ENCODE measurements at regions not wholly inside any gene's neighbourhood (a gene's known extent, or its start where the extent isn't known, plus 50 kb on each side); places are given as distances from the start of the nearest gene placed in this dataset.
A peak's percentile ranks its signal among the peaks of the same experiment; 100 is the strongest.

DNA sequence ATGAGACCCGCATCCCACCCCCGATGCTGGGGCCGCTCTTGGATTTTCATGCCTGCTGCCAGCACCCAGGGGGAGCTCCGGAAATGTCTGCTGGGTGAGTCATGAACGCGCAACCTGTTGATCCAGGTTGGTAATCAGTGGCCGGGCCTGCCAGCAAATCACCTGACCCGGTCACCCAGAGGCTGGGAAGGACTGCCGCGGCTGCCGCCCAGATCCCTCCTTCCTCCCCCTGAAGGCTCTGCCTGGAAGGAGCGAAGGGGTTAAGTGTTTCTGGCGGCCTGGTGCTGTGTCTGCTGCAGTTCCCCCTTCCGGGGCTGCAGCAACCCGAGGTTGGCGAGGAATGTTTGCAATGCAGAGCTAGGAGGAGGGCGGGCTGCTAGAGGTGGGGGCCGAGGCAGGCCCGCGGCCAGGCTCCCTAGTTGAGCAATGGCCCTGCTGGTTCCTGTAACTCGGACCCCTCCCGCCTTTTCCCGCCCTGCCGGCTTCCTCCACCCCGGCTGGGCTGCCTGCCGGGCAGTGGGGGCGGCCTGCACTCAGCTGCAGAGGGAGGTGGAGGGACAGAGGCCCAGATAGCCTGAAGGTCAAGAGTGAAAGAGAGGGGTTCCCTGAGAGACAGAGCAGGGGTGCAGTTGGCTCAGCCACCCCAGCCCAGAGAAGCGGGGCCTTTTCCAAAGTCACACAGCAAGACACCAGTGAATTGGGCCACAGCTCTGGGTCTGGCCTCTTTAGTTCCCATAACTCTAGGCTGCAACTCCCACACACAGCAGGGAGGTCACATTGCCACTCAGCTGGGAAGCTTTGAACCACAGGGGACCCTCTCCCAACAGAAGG, 156.3 kb upstream of the IER5L start (continued):
- TF ChIP-seq, protein P1, sequence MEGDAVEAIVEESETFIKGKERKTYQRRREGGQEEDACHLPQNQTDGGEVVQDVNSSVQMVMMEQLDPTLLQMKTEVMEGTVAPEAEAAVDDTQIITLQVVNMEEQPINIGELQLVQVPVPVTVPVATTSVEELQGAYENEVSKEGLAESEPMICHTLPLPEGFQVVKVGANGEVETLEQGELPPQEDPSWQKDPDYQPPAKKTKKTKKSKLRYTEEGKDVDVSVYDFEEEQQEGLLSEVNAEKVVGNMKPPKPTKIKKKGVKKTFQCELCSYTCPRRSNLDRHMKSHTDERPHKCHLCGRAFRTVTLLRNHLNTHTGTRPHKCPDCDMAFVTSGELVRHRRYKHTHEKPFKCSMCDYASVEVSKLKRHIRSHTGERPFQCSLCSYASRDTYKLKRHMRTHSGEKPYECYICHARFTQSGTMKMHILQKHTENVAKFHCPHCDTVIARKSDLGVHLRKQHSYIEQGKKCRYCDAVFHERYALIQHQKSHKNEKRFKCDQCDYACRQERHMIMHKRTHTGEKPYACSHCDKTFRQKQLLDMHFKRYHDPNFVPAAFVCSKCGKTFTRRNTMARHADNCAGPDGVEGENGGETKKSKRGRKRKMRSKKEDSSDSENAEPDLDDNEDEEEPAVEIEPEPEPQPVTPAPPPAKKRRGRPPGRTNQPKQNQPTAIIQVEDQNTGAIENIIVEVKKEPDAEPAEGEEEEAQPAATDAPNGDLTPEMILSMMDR (IDR thresholded peaks at IDR 0.05 in 2 of 3, conservative IDR thresholded peaks at IDR 0.05 in 1 of 3; ENCODE audit: borderline replicate concordance in 1 of 3, insufficient read depth in 1 of 3, low read depth in 2 of 3, low read length in 2 of 3) = no peak
- TF ChIP-seq ZFX (IDR thresholded peaks at IDR 0.05) = peak; percentile 39; the same call in 1 of the 2 replicates
- TF ChIP-seq RAD21 (IDR thresholded peaks at IDR 0.05; ENCODE audit: low read depth) = no peak

DNA sequence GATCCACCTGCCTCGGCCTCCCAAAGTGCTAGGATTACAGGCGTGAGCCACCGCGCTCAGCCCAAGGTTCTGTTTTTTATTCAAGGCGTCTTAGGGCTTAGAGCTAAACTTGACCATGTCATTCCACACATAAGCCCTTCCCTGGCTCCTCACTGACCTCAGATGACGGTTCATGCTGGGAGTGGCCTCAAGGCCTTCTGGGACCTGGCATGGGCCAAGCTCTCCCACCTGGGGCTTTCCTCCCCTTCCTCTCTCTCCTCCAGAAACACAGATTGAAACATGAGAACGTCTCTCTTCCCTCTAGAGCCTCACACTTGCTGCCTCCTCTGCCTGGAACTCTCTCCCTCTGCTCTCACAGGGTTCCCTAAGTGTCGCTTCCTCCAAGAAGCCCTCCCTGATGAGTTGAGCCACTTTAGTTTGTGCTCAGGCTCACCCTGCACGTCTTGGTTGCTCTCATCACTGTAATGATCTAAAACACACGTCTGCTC, 155.6 kb upstream of the IER5L start:
- peak overlapping the region; percentile 100 for H3K27ac ChIP-seq (ENCODE audit: low read depth, low read length)
- H3K36me3 ChIP-seq (ENCODE audit: control insufficient read depth in 1 of 2, insufficient read depth in 2 of 2, low read length in 2 of 2) = no peaks in the 10 kb centered on the region
- TSS peak; percentile 55 for BruUV-seq (replicated peaks)
- peak overlapping the region; percentile 89 for H3K4me2 ChIP-seq (ENCODE audit: low read length)
- ChIA-PET CTCF (interaction anchor here (1.0 kb wide), 1 partner anchor 202 kb away, joined by 3 read pairs; no protein-coding TSS in a partner anchor), RAD21 (ENCODE audit: low non-redundant PET in 1 of 2, low total read pairs in 2 of 2, uncharacterized antibody in 2 of 2, unreplicated experiment in 2 of 2) (interaction anchor here in 1 of 2 experiments (0.6 to 1.1 kb wide), 3 partner anchors 75 to 193 kb away, joined by 3 to 5 read pairs (median 4); no protein-coding TSS in a partner anchor), POLR2A (interaction anchor here (1.0 to 3.6 kb wide), 14 partner anchors 8 to 275 kb away, joined by 3 to 28 read pairs (median 4); partner anchors contain the start of gene IER5L)
- TF ChIP-seq, protein P1 (IDR thresholded peaks at IDR 0.05 in 2 of 3, conservative IDR thresholded peaks at IDR 0.05 in 1 of 3; ENCODE audit: borderline replicate concordance in 1 of 3, insufficient read depth in 1 of 3, low read depth in 2 of 3, low read length in 2 of 3) = no peak
- peak; percentile 9 for TF ChIP-seq POLR2A (IDR thresholded peaks at IDR 0.05; ENCODE audit: borderline replicate concordance, extremely low read depth, insufficient read depth, insufficient read length)
- no peaks in the 10 kb centered on the region for H4K20me1 ChIP-seq (ENCODE audit: insufficient read depth)
- ATAC-seq (peak; percentile 48), DNase-seq (ENCODE audit: low read depth, low spot score) (peak; percentile 51)
- no peaks in the 10 kb centered on the region for H3K79me2 ChIP-seq (ENCODE audit: insufficient read depth, low read length)
- no peaks in the 10 kb centered on the region for H3K27me3 ChIP-seq (ENCODE audit: insufficient read depth, low read length)
- peak overlapping the region; percentile 44 to 52 for H3K4me3 ChIP-seq (replicated peaks in 1 of 2; ENCODE audit: low read depth in 1 of 2, low read length in 2 of 2)
- peaks cover 50 to 63% of the 10 kb centered on the region in 2 experiments for H3K4me1 ChIP-seq (ENCODE audit: control insufficient read depth in 1 of 2, insufficient read depth in 2 of 2, low read length in 2 of 2)
- peak overlapping the region; percentile 76 for H3K9ac ChIP-seq (ENCODE audit: low read length)
- intact Hi-C loops (cut with micrococcal nuclease) = loop anchor here (1.0 to 5.0 kb wide), 3 partner anchors 154 to 273 kb away; partner anchors contain the start of gene IER5L
- no peak overlapping the region for H2AFZ ChIP-seq (ENCODE audit: low read depth, low read length, poor library complexity, severe bottlenecking)
- H3K9me2 ChIP-seq (ENCODE audit: insufficient read depth) = no peaks in the 10 kb centered on the region
- H3K9me3 ChIP-seq (ENCODE audit: control insufficient read depth in 1 of 2, insufficient read depth in 1 of 2, low read depth in 1 of 2, low read length in 2 of 2) = peaks cover 0 to 18% of the 10 kb centered on the region in 2 experiments; a peak in 1 of 4 replicates
